A673 (cell line): ENCODE measurements at regions not wholly inside any gene's neighbourhood (a gene's known extent, or its start where the extent isn't known, plus 50 kb on each side); places are given as distances from the start of the nearest gene placed in this dataset.

ENCODE experiments used
- BruUV-seq: library from RNA; stranded (reverse); fragments of 400-500 nt; replicated peaks from 2 replicates; lab custom pipeline; 2021; lab: Mats Ljungman, UMichigan
- CTCF ChIA-PET: fragments of 300-600 bp; sonication (Branson Sonifier 250); formaldehyde crosslinking; loops from one replicate; lab custom pipeline; 2022; ENCODE audit warnings: antibody characterized with exemption; lab: Charles Lee
- POLR2A ChIA-PET: fragments of 300-600 bp; sonication (Branson Sonifier 250); formaldehyde crosslinking; loops from one replicate; lab custom pipeline; 2022; ENCODE audit warnings: antibody characterized with exemption; ENCODE audit not compliant: low non-redundant PET; lab: Charles Lee
- DNase-seq: peaks from one replicate; pipeline ENCODE4 v3.0.0-alpha.2; 2015; ENCODE audit warnings: low spot score
- H3K27ac ChIP-seq: fragments of 200-600 bp; sonication (generic); 2 replicates; pipeline ENCODE4 v1.5.1; 2016; ENCODE audit warnings: mixed run types, low read depth, mild to moderate bottlenecking, mixed read lengths, antibody characterized with exemption, low read length; ENCODE audit not compliant: poor library complexity, severe bottlenecking
- H3K27me3 ChIP-seq: fragments of 200-600 bp; sonication (generic); replicated peaks from 2 replicates; pipeline ENCODE4 v1.6.1; 2017; ENCODE audit warnings: mixed run types, low read depth, mild to moderate bottlenecking, mixed read lengths, antibody characterized with exemption, low read length; ENCODE audit not compliant: insufficient read depth, poor library complexity
- H3K36me3 ChIP-seq: fragments of 200-600 bp; sonication (generic); 2 replicates; pipeline ENCODE4 v1.6.1; 2016; ENCODE audit warnings: mixed run types, mild to moderate bottlenecking, mixed read lengths, antibody characterized with exemption, low read length; ENCODE audit not compliant: insufficient read depth, poor library complexity, severe bottlenecking
- H3K4me1 ChIP-seq: fragments of 200-600 bp; sonication (generic); 2 replicates; pipeline ENCODE4 v1.6.1; 2017; ENCODE audit warnings: mixed run types, mild to moderate bottlenecking, mixed read lengths, antibody characterized with exemption, low read length; ENCODE audit not compliant: insufficient read depth, poor library complexity, severe bottlenecking
- H3K4me3 ChIP-seq: fragments of 200-600 bp; sonication (generic); 2 replicates; pipeline ENCODE4 v1.5.1; 2016; ENCODE audit warnings: low read depth, mixed run types, mild to moderate bottlenecking, mixed read lengths, low read length; ENCODE audit not compliant: poor library complexity, severe bottlenecking
- H3K9me3 ChIP-seq: fragments of 200-600 bp; sonication (generic); 2 replicates; pipeline ENCODE4 v1.6.1; 2016; ENCODE audit warnings: mixed run types, low read depth, mild to moderate bottlenecking, mixed read lengths, antibody characterized with exemption, low read length; ENCODE audit not compliant: poor library complexity, severe bottlenecking
- EZH2 ChIP-seq: fragments of 200-600 bp; sonication (generic); IDR thresholded peaks from 2 replicates; pipeline ENCODE4 v1.6.1; 2017; ENCODE audit warnings: borderline replicate concordance, low read depth, mild to moderate bottlenecking, mixed read lengths, antibody characterized with exemption, low read length; ENCODE audit not compliant: poor library complexity, severe bottlenecking
- intact Hi-C: fragments of 100-400 bp; cut with micrococcal nuclease; formaldehyde crosslinking; loops from one replicate; pipeline ENCODE4 v1.10.0; 2022; ENCODE audit not compliant: unreplicated experiment
- TF ChIP-seq, protein P1 (sequence below): fragments of 300-800, 200-600 bp; sonication (generic); conservative IDR thresholded peaks from 2 replicates; pipeline ENCODE4 v1.5.1; 2017; ENCODE audit warnings: low read depth, mild to moderate bottlenecking, antibody characterized with exemption, low read length, moderate library complexity, mixed read lengths

DNA sequence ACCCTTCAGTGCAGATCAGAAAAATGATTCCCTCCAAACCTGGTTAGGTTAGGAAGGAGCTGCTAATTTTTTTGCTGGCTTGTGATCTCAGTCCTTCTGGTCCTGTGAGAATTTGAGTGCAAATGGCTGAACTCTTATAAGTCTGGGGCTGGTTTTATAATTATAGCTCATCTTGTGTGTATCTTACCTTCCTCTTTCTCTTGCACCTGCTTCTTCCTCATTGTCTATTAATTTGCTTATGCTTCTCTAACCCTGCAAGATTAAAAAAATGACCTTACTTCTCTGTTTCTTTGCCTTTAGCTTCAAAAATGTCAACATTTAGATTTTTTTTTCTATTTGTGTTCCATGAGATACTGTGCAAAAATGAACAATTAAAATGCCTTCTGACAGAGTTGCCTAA lies 576.2 kb downstream of the DHX35 start:
- ChIA-PET POLR2A (no interaction called here), CTCF (no interaction called here)
- intact Hi-C loops, result no loop called here
- DNase-seq, result no peak
- TF ChIP-seq, protein P1, sequence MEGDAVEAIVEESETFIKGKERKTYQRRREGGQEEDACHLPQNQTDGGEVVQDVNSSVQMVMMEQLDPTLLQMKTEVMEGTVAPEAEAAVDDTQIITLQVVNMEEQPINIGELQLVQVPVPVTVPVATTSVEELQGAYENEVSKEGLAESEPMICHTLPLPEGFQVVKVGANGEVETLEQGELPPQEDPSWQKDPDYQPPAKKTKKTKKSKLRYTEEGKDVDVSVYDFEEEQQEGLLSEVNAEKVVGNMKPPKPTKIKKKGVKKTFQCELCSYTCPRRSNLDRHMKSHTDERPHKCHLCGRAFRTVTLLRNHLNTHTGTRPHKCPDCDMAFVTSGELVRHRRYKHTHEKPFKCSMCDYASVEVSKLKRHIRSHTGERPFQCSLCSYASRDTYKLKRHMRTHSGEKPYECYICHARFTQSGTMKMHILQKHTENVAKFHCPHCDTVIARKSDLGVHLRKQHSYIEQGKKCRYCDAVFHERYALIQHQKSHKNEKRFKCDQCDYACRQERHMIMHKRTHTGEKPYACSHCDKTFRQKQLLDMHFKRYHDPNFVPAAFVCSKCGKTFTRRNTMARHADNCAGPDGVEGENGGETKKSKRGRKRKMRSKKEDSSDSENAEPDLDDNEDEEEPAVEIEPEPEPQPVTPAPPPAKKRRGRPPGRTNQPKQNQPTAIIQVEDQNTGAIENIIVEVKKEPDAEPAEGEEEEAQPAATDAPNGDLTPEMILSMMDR, result no peak
- no peak for TF ChIP-seq EZH2
- H3K27me3 ChIP-seq, result no peaks in the 10 kb centered on the region
- no TSS peak for BruUV-seq
- no peaks in the 10 kb centered on the region for H3K4me1 ChIP-seq
- no peaks in the 10 kb centered on the region for H3K9me3 ChIP-seq
- no peaks in the 10 kb centered on the region for H3K36me3 ChIP-seq
- no peak overlapping the region for H3K4me3 ChIP-seq
- no peak overlapping the region for H3K27ac ChIP-seq

GRCh38 chr20:39535301-39535700 lies 573.2 kb downstream of the DHX35 start:
- DNase-seq, result no peak
- no peak overlapping the region for H3K27ac ChIP-seq
- no peaks in the 10 kb centered on the region for H3K27me3 ChIP-seq
- intact Hi-C loops, result no loop called here
- no peaks in the 10 kb centered on the region for H3K36me3 ChIP-seq
- BruUV-seq, result no TSS peak
- H3K9me3 ChIP-seq, result no peaks in the 10 kb centered on the region
- CTCF ChIA-PET, result no interaction called here
- H3K4me3 ChIP-seq, result no peak overlapping the region
- H3K4me1 ChIP-seq, result no peaks in the 10 kb centered on the region
- TF ChIP-seq, protein P1, result no peak
- TF ChIP-seq EZH2, result no peak
- POLR2A ChIA-PET, result no interaction called here

GRCh38 chr20:39534846-39535245 lies 572.7 kb downstream of the DHX35 start:
- Histone ChIP-seq H3K27me3 (no peaks in the 10 kb centered on the region), H3K4me1 (no peaks in the 10 kb centered on the region), H3K9me3 (no peaks in the 10 kb centered on the region), H3K4me3 (no peak overlapping the region), H3K36me3 (no peaks in the 10 kb centered on the region), H3K27ac (no peak overlapping the region)
- intact Hi-C loops, result no loop called here
- no peak for DNase-seq
- ChIA-PET POLR2A (interaction anchor here (0.7 kb wide), 1 partner anchor 1023 kb away, joined by 13 read pairs; no protein-coding TSS in a partner anchor), CTCF (no interaction called here)
- no TSS peak for BruUV-seq
- no peak for TF ChIP-seq EZH2
- TF ChIP-seq, protein P1, result no peak
